PC-3 (cell line): ENCODE measurements at regions not wholly inside any gene's neighbourhood (a gene's known extent, or its start where the extent isn't known, plus 50 kb on each side); places are given as distances from the start of the nearest gene placed in this dataset.
A peak's percentile ranks its signal among the peaks of the same experiment; 100 is the strongest.

ENCODE experiments used
- ATAC-seq: fragments of 200-7000 bp; cut with Tn5 transposase; 2 replicates; pipeline ENCODE4 v1.9.1; 2020; ENCODE audit warnings: mild to moderate bottlenecking, moderate library complexity
- BruUV-seq: library from RNA; stranded (reverse); fragments of 400-500 nt; replicated peaks from 2 replicates; lab custom pipeline; 2021; lab: Mats Ljungman, UMichigan
- CTCF ChIA-PET: fragments of 300-600 bp; sonication (Branson Sonifier 250); formaldehyde crosslinking; loops from one replicate; lab custom pipeline; 2022; ENCODE audit warnings: antibody characterized with exemption; lab: Charles Lee
- POLR2A ChIA-PET: fragments of 300-600 bp; sonication (Branson Sonifier 250); formaldehyde crosslinking; loops from one replicate; lab custom pipeline; 2022; ENCODE audit warnings: antibody characterized with exemption; ENCODE audit not compliant: unreplicated experiment; lab: Charles Lee
- DNase-seq: peaks from one replicate; pipeline ENCODE4 v3.0.0-alpha.2; 2015
- H2AFZ ChIP-seq: fragments of 300-600 bp; sonication (generic); 2 replicates; pipeline ENCODE4 v1.6.0; 2016; ENCODE audit warnings: antibody characterized with exemption, low read length
- H3F3A ChIP-seq: fragments of 300-600 bp; sonication (generic); one replicate; pipeline ENCODE4 v1.6.0; 2017; ENCODE audit warnings: antibody characterized with exemption, low read length, control low read depth, mild to moderate bottlenecking; ENCODE audit not compliant: unreplicated experiment
- H3K27ac ChIP-seq: fragments of 300-600 bp; sonication (generic); 2 replicates; pipeline ENCODE4 v1.5.1; 2016; ENCODE audit warnings: mild to moderate bottlenecking, low read length
- H3K27me3 ChIP-seq: fragments of 300-600 bp; sonication (generic); 2 replicates; pipeline ENCODE4 v1.6.1; 2016; ENCODE audit warnings: low read length, mixed read lengths
- H3K36me3 ChIP-seq: fragments of 300-600 bp; sonication (generic); 2 replicates; pipeline ENCODE4 v1.6.1; 2016; ENCODE audit warnings: low read depth, mixed run types, low read length, mixed read lengths
- H3K4me1 ChIP-seq: fragments of 300-600 bp; sonication (generic); 2 replicates; pipeline ENCODE4 v1.5.1; 2016; ENCODE audit warnings: low read length; ENCODE audit not compliant: insufficient read depth
- H3K4me2 ChIP-seq: fragments of 300-600 bp; sonication (generic); 2 replicates; pipeline ENCODE4 v1.6.0; 2016; ENCODE audit warnings: low read length
- H3K4me3 ChIP-seq: fragments of 300-600 bp; sonication (generic); 2 replicates; pipeline ENCODE4 v1.5.1; 2016; ENCODE audit warnings: mild to moderate bottlenecking, low read length, mixed read lengths
- H3K79me2 ChIP-seq: fragments of 300-600 bp; sonication (generic); 2 replicates; pipeline ENCODE4 v1.6.1; 2017; ENCODE audit warnings: low read length, mixed read lengths
- H3K9ac ChIP-seq: fragments of 300-600 bp; sonication (generic); 2 replicates; pipeline ENCODE4 v1.6.0; 2016; ENCODE audit warnings: mild to moderate bottlenecking, low read length
- H3K9me2 ChIP-seq: fragments of 300-600 bp; sonication (generic); replicated peaks from 2 replicates; pipeline ENCODE4 v1.6.1; 2016; ENCODE audit warnings: mixed run types, low read length, mixed read lengths
- H3K9me3 ChIP-seq: fragments of 300-600 bp; sonication (generic); 2 replicates; pipeline ENCODE4 v1.6.1; 2016; ENCODE audit warnings: low read length, mixed read lengths
- H4K20me1 ChIP-seq: fragments of 300-600 bp; sonication (generic); 2 replicates; pipeline ENCODE4 v1.6.1; 2016; ENCODE audit warnings: low read length, mixed read lengths
- EZH2 ChIP-seq: fragments of 300-600 bp; sonication (generic); IDR thresholded peaks from one replicate; pipeline ENCODE4 v1.6.1; 2017; ENCODE audit warnings: antibody characterized with exemption, mild to moderate bottlenecking, low read length; ENCODE audit not compliant: unreplicated experiment
- EZH2phosphoT487 ChIP-seq: fragments of 300-600 bp; sonication (generic); IDR thresholded peaks from 2 replicates; pipeline ENCODE4 v1.6.1; 2018; ENCODE audit warnings: mild to moderate bottlenecking, antibody characterized with exemption, low read length, borderline replicate concordance
- intact Hi-C: fragments of 100-400 bp; cut with micrococcal nuclease; formaldehyde crosslinking; loops from 2 replicates; pipeline ENCODE4 v1.9.0; 2023
- TF ChIP-seq, protein P1 (sequence below): fragments of 300-600 bp; sonication (generic); conservative IDR thresholded peaks from 2 replicates; pipeline ENCODE4 v1.5.1; 2017; ENCODE audit warnings: antibody characterized with exemption, low read depth, mild to moderate bottlenecking, low read length

DNA sequence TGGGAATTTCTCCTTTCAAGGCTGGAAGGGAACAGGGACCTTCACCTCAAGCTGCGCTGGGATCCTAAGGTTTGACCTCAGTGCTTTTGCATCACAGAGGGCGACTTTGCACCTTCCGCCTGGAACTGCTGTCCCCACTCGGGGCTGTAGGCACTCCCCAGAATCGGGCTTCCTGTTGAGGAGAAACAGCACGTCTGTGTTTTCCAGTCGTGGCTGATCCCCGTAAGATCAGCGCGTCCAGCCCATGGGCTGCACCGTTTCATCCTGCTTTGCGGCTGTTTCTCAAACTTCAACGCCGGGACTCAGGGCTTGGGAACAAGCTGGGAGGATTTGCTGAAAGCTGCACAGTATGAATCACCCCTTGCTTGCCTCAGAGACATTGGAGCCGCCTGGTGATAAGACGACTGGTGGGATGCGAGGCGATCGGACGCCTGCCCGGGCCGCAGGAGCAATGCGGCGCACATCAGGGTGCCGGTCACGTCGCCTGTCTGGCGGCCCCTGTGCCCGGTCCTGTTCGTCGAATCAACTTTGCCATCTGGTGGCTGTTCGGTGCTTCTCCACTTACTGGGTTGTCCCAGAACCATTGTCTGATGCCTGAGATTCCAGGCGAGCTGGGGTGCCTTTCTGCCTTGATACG is 53.6 kb upstream of the FRMD1 start:
- DNase-seq (peak; percentile 47), ATAC-seq (peak; percentile 73)
- H4K20me1 ChIP-seq: no peaks in the 10 kb centered on the region
- ChIA-PET CTCF (interaction anchor here (0.7 kb wide), 1 partner anchor 406 kb away, joined by 10 read pairs; no protein-coding TSS in a partner anchor), POLR2A (no interaction called here)
- H3K27me3 ChIP-seq: peaks cover 9% of the 10 kb centered on the region
- no peaks in the 10 kb centered on the region for H3K4me1 ChIP-seq
- BruUV-seq: no TSS peak
- intact Hi-C loops: loop anchor here (1.0 kb wide), 1 partner anchor 224 kb away; no protein-coding TSS in a partner anchor
- no peak overlapping the region for H3K9ac ChIP-seq
- no peak overlapping the region for H3K27ac ChIP-seq
- H3F3A ChIP-seq: no peaks in the 10 kb centered on the region
- H3K9me3 ChIP-seq: no peaks in the 10 kb centered on the region
- H3K4me3 ChIP-seq: no peak overlapping the region; the same call in 1 of the 2 replicates
- H2AFZ ChIP-seq: 0 out of 2 replicates have a peak overlapping the region, but pooled peaks have one; percentile 30
- no peaks in the 10 kb centered on the region for H3K36me3 ChIP-seq
- H3K79me2 ChIP-seq: no peaks in the 10 kb centered on the region
- no peaks in the 10 kb centered on the region for H3K9me2 ChIP-seq
- TF ChIP-seq, protein P1, sequence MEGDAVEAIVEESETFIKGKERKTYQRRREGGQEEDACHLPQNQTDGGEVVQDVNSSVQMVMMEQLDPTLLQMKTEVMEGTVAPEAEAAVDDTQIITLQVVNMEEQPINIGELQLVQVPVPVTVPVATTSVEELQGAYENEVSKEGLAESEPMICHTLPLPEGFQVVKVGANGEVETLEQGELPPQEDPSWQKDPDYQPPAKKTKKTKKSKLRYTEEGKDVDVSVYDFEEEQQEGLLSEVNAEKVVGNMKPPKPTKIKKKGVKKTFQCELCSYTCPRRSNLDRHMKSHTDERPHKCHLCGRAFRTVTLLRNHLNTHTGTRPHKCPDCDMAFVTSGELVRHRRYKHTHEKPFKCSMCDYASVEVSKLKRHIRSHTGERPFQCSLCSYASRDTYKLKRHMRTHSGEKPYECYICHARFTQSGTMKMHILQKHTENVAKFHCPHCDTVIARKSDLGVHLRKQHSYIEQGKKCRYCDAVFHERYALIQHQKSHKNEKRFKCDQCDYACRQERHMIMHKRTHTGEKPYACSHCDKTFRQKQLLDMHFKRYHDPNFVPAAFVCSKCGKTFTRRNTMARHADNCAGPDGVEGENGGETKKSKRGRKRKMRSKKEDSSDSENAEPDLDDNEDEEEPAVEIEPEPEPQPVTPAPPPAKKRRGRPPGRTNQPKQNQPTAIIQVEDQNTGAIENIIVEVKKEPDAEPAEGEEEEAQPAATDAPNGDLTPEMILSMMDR: peak; percentile 48
- TF ChIP-seq EZH2phosphoT487 (no peak), EZH2 (no peak)
- peak overlapping the region; percentile 43 for H3K4me2 ChIP-seq

DNA sequence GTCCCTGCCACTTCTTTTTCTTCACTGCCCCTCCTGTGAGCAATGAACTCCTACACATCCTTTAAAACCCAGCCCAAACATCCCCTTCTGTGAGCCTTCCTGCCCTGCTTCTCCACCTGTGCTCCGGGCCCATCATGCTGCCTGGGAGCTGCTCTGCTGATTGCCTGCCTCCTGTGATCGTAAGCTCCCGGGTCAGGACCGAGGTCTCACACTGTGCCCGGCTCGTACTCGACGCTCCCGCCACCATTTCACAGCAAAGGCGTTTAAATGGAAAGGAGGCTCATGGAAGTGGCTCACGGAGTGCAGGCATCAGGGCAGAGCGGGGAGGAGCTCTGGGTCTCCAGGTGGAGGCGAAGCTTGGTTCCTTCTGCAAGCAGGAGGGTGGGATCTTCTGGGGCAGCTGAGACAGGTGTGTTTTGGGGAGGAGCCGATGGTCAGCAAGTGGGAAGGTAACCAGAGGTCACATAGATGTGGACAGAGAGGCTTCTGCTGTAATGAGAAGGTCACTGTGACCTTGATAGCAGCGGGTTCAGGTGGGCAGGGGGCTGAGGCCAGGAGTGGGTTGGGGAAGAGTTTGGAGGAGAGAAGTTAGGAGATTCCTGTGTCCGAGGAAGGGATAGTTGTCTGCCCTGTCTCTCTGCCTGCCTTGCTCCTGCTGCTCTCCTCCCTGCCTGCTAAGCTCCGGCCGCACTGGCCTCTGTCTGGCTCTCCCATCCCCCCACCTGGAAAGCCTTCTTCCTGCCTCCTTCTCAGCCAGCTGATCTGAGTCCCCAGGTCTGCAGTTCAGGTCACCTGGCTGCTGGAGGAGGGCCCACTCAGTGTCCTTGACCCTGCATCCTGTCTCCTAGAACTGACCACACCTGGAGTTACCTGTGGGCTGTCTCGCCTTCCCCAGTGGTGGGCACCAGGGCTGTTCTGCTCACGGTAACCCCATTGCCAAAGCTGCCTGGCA is 52.7 kb upstream of the FRMD1 start:
- ChIA-PET POLR2A (no interaction called here), CTCF (no interaction called here)
- no peak overlapping the region for H3K9ac ChIP-seq
- H3K4me2 ChIP-seq: no peak overlapping the region
- no TSS peak for BruUV-seq
- TF ChIP-seq, protein P1: no peak
- no peaks in the 10 kb centered on the region for H3K79me2 ChIP-seq
- H3K36me3 ChIP-seq: no peaks in the 10 kb centered on the region
- no peaks in the 10 kb centered on the region for H3K9me2 ChIP-seq
- intact Hi-C loops: no loop called here
- no peak overlapping the region for H2AFZ ChIP-seq
- H3K9me3 ChIP-seq: no peaks in the 10 kb centered on the region
- ATAC-seq (no peak), DNase-seq (no peak)
- no peaks in the 10 kb centered on the region for H3K4me1 ChIP-seq
- H4K20me1 ChIP-seq: no peaks in the 10 kb centered on the region
- H3K27me3 ChIP-seq: peaks cover 12% of the 10 kb centered on the region
- no peaks in the 10 kb centered on the region for H3F3A ChIP-seq
- H3K4me3 ChIP-seq: no peak overlapping the region
- H3K27ac ChIP-seq: no peak overlapping the region
